A549 (cell line): ENCODE measurements at regions not wholly inside any gene's neighbourhood (a gene's known extent, or its start where the extent isn't known, plus 50 kb on each side); places are given as distances from the start of the nearest gene placed in this dataset.

ENCODE experiments used
- ATAC-seq, 2 experiments: fragments of 200-7000 bp in 1 of 2; fragments of >200 bp in 1 of 2; cut with Nextera tagmentation in 1 of 2; cut with Tn5 transposase in 1 of 2; 3 replicates each; pipeline versions ENCODE4 v1.8.0 to v1.9.1; 2018 to 2020; ENCODE audit warnings: mild to moderate bottlenecking in 1 of 2, moderate library complexity in 1 of 2
- CTCF ChIA-PET: fragments of 300-600 bp; sonication (Branson Sonifier 250); formaldehyde crosslinking; extraction: SDS; loops from one replicate; lab custom pipeline; 2021; ENCODE audit warnings: antibody characterized with exemption, inconsistent platforms; lab: Yijun Ruan, JAX
- POLR2A ChIA-PET: fragments of 350-600 bp; formaldehyde crosslinking; extraction: SDS; loops from one replicate; lab custom pipeline; 2021; ENCODE audit warnings: antibody characterized with exemption, inconsistent platforms; lab: Yijun Ruan, JAX
- DNase-seq, 2 experiments: peaks; one replicate each; pipeline versions ENCODE4 v3.0.0 to v3.0.0-alpha.2; 2011 to 2016; ENCODE audit warnings: low read depth in 1 of 2, low spot score in 1 of 2
- FAIRE-seq: peaks from 2 replicates; lab custom pipeline; 2011; peaks lifted over from hg19 to GRCh38; lab: Jason Lieb, UNC
- H3K27ac ChIP-seq, 2 experiments: fragments of >200 bp; sonication (Bioruptor Twin); formaldehyde crosslinking; 3 replicates each; pipeline ENCODE4 v1.5.1; 2016 to 2017
- H3K4me1 ChIP-seq: fragments of >200 bp; sonication (Bioruptor Twin); formaldehyde crosslinking; 3 replicates; pipeline ENCODE4 v1.6.1; 2016
- H3K4me2 ChIP-seq: fragments of >200 bp; sonication (Bioruptor Twin); formaldehyde crosslinking; 3 replicates; pipeline ENCODE4 v1.6.1; 2016
- H3K4me3 ChIP-seq: fragments of >200 bp; sonication (Bioruptor Twin); formaldehyde crosslinking; 3 replicates; pipeline ENCODE4 v1.5.1; 2016
- H3K9me3 ChIP-seq: fragments of >200 bp; sonication (Bioruptor Twin); formaldehyde crosslinking; 3 replicates; pipeline ENCODE4 v1.6.1; 2016
- ATOH8 ChIP-seq: fragments of 250-450 bp; sonication (Bioruptor Pico); IDR thresholded peaks from 2 replicates; pipeline ENCODE4 v1.5.0; 2020; ENCODE audit warnings: low read depth, mild to moderate bottlenecking, moderate library complexity
- CHD2 ChIP-seq: fragments of 150-350 bp; IDR thresholded peaks from 2 replicates; pipeline ENCODE4 v1.6.1; 2014; ENCODE audit warnings: low read length; ENCODE audit not compliant: partially characterized antibody
- CTCF ChIP-seq: fragments of >200 bp; sonication (Bioruptor Twin); formaldehyde crosslinking; IDR thresholded peaks from 3 replicates; pipeline ENCODE4 v1.5.1; 2016
- ESRRA ChIP-seq: fragments of 150-350 bp; IDR thresholded peaks from 2 replicates; pipeline ENCODE4 v1.6.1; 2014; ENCODE audit warnings: mild to moderate bottlenecking, low read length, borderline replicate concordance
- FOSB ChIP-seq: fragments of 250-450 bp; sonication (Bioruptor Pico); IDR thresholded peaks from 2 replicates; pipeline ENCODE4 v1.5.0; 2020; ENCODE audit warnings: mild to moderate bottlenecking, moderate library complexity
- FOXS1 ChIP-seq: fragments of 250-450 bp; sonication (Bioruptor Pico); IDR thresholded peaks from 2 replicates; pipeline ENCODE4 v1.5.0; 2020; ENCODE audit warnings: mild to moderate bottlenecking, moderate library complexity
- HDAC2 ChIP-seq: fragments of 200-600 bp; sonication (generic); IDR thresholded peaks from 2 replicates; pipeline ENCODE4 v1.6.1; 2016
- HOXA7 ChIP-seq: fragments of 250-450 bp; sonication (Bioruptor Pico); IDR thresholded peaks from 2 replicates; pipeline ENCODE4 v1.5.0; 2020; ENCODE audit warnings: mild to moderate bottlenecking, moderate library complexity
- HOXB13 ChIP-seq: fragments of 250-450 bp; sonication (Bioruptor Pico); IDR thresholded peaks from 2 replicates; pipeline ENCODE4 v1.5.0; 2020; ENCODE audit warnings: low read depth, mild to moderate bottlenecking, moderate library complexity
- HOXB5 ChIP-seq: fragments of 250-450 bp; sonication (Bioruptor Pico); IDR thresholded peaks from 2 replicates; pipeline ENCODE4 v1.5.0; 2020; ENCODE audit warnings: mild to moderate bottlenecking, moderate library complexity
- KDM5A ChIP-seq: fragments of 200-600 bp; sonication (generic); IDR thresholded peaks from 2 replicates; pipeline ENCODE4 v1.6.1; 2016; ENCODE audit warnings: antibody characterized with exemption, mild to moderate bottlenecking
- MAX ChIP-seq: IDR thresholded peaks from 2 replicates; pipeline ENCODE4 v1.6.1; 2012
- MAZ ChIP-seq: fragments of 150-350 bp; IDR thresholded peaks from 2 replicates; pipeline ENCODE4 v1.6.1; 2014; ENCODE audit warnings: antibody characterized with exemption, low read depth, low read length, borderline replicate concordance
- NFE2L2 ChIP-seq: fragments of 150-350 bp; conservative IDR thresholded peaks from 2 replicates; pipeline ENCODE4 v1.6.1; 2014; ENCODE audit warnings: low read length
- NPAS2 ChIP-seq: fragments of 250-450 bp; sonication (Bioruptor Pico); IDR thresholded peaks from 2 replicates; pipeline ENCODE4 v1.8.0; 2022; ENCODE audit warnings: mild to moderate bottlenecking, moderate library complexity, borderline replicate concordance
- NR3C1 ChIP-seq: fragments of >200 bp; sonication (Bioruptor Twin); formaldehyde crosslinking; IDR thresholded peaks from 3 replicates; pipeline ENCODE4 v1.6.1; 2017
- PBX3 ChIP-seq: IDR thresholded peaks from 2 replicates; pipeline ENCODE4 v1.6.1; 2012
- PHF8 ChIP-seq: fragments of 200-600 bp; sonication (generic); IDR thresholded peaks from 2 replicates; pipeline ENCODE4 v1.6.1; 2016; ENCODE audit warnings: low read depth, mild to moderate bottlenecking, antibody characterized with exemption, moderate library complexity, borderline replicate concordance
- POLR2A ChIP-seq: IDR thresholded peaks from 2 replicates; pipeline ENCODE4 v1.6.1; 2012; ENCODE audit warnings: mild to moderate bottlenecking, low read length
- POLR2AphosphoS2 ChIP-seq: conservative IDR thresholded peaks from 2 replicates; pipeline ENCODE4 v1.6.1; 2012; ENCODE audit warnings: low read length, improper control_type of control experiment, inconsistent platforms
- SMC3 ChIP-seq: fragments of >200 bp; sonication (Bioruptor Twin); formaldehyde crosslinking; IDR thresholded peaks from 3 replicates; pipeline ENCODE4 v1.6.1; 2018; ENCODE audit warnings: inconsistent platforms
- TP53 ChIP-seq: fragments of 250-450 bp; sonication (Bioruptor Pico); IDR thresholded peaks from 2 replicates; pipeline ENCODE4 v1.5.0; 2021; ENCODE audit warnings: mild to moderate bottlenecking, moderate library complexity
- USF2 ChIP-seq: fragments of 450-650 bp; IDR thresholded peaks from 2 replicates; pipeline ENCODE4 v1.6.1; 2014; ENCODE audit warnings: antibody characterized with exemption
- ZC3H11A ChIP-seq: fragments of 450-650 bp; IDR thresholded peaks from 2 replicates; pipeline ENCODE4 v1.6.1; 2014; ENCODE audit warnings: antibody characterized with exemption, mild to moderate bottlenecking
- ZNF302 ChIP-seq: fragments of 250-450 bp; sonication (Bioruptor Pico); IDR thresholded peaks from 2 replicates; pipeline ENCODE4 v1.9.0; 2021; ENCODE audit warnings: inconsistent platforms, mild to moderate bottlenecking, moderate library complexity
- ZSCAN20 ChIP-seq: fragments of 250-450 bp; sonication (Bioruptor Pico); IDR thresholded peaks from 2 replicates; pipeline ENCODE4 v1.8.0; 2022; ENCODE audit warnings: mild to moderate bottlenecking, moderate library complexity
- WGBS: methylation state at CpG from one replicate; pipeline ENCODE4 v1.1.6; 2017; ENCODE audit errors: missing lambda C conversion rate; 5-methylcytosine and 5-hydroxymethylcytosine counted together

GRCh38 chr2:42846026-42846425 is 53.6 kb upstream of the HAAO start:
- no peak for TF ChIP-seq FOXS1 (CRISPR knock-in tag)
- Histone ChIP-seq H3K4me1 (no peaks in the 10 kb centered on the region), H3K4me2 (no peak overlapping the region), H3K4me3 (no peak overlapping the region), H3K27ac (no peak overlapping the region), H3K9me3 (no peaks in the 10 kb centered on the region)
- no peak for ATAC-seq
- ChIA-PET CTCF (interaction anchor here (1.8 to 6.9 kb wide), 3 partner anchors 13 to 129 kb away, joined by 6 to 55 read pairs (median 21); no protein-coding TSS in a partner anchor), POLR2A (no interaction called here)
- DNase-seq: no peak
- FAIRE-seq: no peak
- WGBS: 75% methylated on average over 8 of the region's 8 CpGs

GRCh38 chr2:42844901-42845821 is 52.8 kb upstream of the HAAO start:
- no peak overlapping the region for H3K4me2 ChIP-seq
- ChIA-PET CTCF (interaction anchor here (0.8 to 6.9 kb wide), 5 partner anchors 10 to 131 kb away, joined by 3 to 55 read pairs (median 6); no protein-coding TSS in a partner anchor), POLR2A (no interaction called here)
- no peaks in the 10 kb centered on the region for H3K4me1 ChIP-seq
- no peak for FAIRE-seq
- ATAC-seq: no peak
- H3K9me3 ChIP-seq: no peaks in the 10 kb centered on the region
- TF ChIP-seq CTCF: no peak
- WGBS: 71% methylated on average over 20 of the region's 20 CpGs
- H3K27ac ChIP-seq: no peak overlapping the region
- no peak overlapping the region for H3K4me3 ChIP-seq
- DNase-seq: no peak

- H3K4me2 ChIP-seq: no peak overlapping the region
- ATAC-seq (no peak), DNase-seq (no peak), FAIRE-seq (no peak)
- no peaks in the 10 kb centered on the region for H3K4me1 ChIP-seq
- H3K27ac ChIP-seq: no peak overlapping the region
- POLR2A ChIA-PET: no interaction called here
- WGBS: 82% methylated on average over 5 of the region's 5 CpGs
- H3K9me3 ChIP-seq: no peaks in the 10 kb centered on the region
- no peak overlapping the region for H3K4me3 ChIP-seq
- CTCF ChIA-PET: interaction anchor here (1.5 to 6.9 kb wide), 3 partner anchors 9 to 15 kb away, joined by 3 to 55 read pairs (median 21); no protein-coding TSS in a partner anchor
- TF ChIP-seq POLR2AphosphoS2 (no peak), SMC3 (no peak), ESRRA (no peak), NFE2L2 (no peak), HOXA7 (CRISPR knock-in tag) (no peak), PHF8 (no peak), ZSCAN20 (no peak), USF2 (no peak), MAX (no peak), KDM5A (no peak), FOSB (no peak), ATOH8 (no peak)
- TF ChIP-seq, all 56 proteins: peak for 0
Observed at GRCh38 chr2:42844366-42844765, 52.0 kb upstream of the HAAO start.

- ChIA-PET CTCF (interaction anchor here (3.8 kb wide), 1 partner anchor 14 kb away, joined by 28 read pairs; no protein-coding TSS in a partner anchor), POLR2A (no interaction called here)
- Histone ChIP-seq H3K4me2 (no peak overlapping the region), H3K9me3 (no peaks in the 10 kb centered on the region), H3K4me3 (no peak overlapping the region), H3K4me1 (no peaks in the 10 kb centered on the region), H3K27ac (no peak overlapping the region)
- no peak for DNase-seq
- no peak for FAIRE-seq
- ATAC-seq: no peak
- TF ChIP-seq CHD2 (no peak), HOXB13 (CRISPR knock-in tag) (no peak), POLR2A (no peak), HDAC2 (no peak), PBX3 (no peak), NPAS2 (CRISPR knock-in tag) (no peak), FOSB (no peak), TP53 (CRISPR knock-in tag) (no peak), ZC3H11A (no peak), HOXB5 (no peak), MAZ (no peak), NFE2L2 (no peak), ZNF302 (CRISPR knock-in tag) (no peak), NR3C1 (no peak), ZSCAN20 (no peak)
Observed at GRCh38 chr2:42843611-42844010, 51.2 kb upstream of the HAAO start.
